ENCODE measurements at regions not wholly inside any gene's neighbourhood (a gene's known extent, or its start where the extent isn't known, plus 50 kb on each side); places are given as distances from the start of the nearest gene placed in this dataset.

DNA sequence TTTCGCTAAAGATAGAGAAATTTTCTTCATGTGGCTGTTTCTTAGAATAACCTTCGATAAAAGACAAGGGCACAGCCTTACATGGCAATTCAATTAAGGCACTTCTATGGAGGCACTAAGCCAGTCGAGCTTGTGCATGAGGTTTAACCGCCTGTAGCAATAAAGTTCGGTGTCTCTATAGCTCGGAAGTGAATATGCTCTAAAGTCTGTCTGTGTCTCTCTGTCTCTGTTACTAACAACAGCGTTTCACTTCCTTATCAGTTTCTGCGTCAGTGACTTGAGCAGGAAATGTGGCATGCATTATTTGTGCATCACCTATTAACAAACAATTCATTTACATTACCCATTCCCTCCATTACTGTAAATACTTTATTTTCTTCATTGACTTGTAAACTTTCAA is 365.1 kb upstream of the NETO1 start:
- DNase-seq (ENCODE audit: low spot score, unreplicated experiment) = no peak
- Mint-ChIP-seq H3K36me3 (ENCODE audit: insufficient read depth) (no peaks in the 10 kb centered on the region), H3K9me3 (ENCODE audit: low read depth) (no peaks in the 10 kb centered on the region), H3K4me3 (ENCODE audit: low read depth) (no peak overlapping the region), H3K27me3 (no peaks in the 10 kb centered on the region), H3K27ac (no peak overlapping the region), H3K4me1 (ENCODE audit: low read depth) (no peaks in the 10 kb centered on the region)
- TF ChIP-seq, protein P1, sequence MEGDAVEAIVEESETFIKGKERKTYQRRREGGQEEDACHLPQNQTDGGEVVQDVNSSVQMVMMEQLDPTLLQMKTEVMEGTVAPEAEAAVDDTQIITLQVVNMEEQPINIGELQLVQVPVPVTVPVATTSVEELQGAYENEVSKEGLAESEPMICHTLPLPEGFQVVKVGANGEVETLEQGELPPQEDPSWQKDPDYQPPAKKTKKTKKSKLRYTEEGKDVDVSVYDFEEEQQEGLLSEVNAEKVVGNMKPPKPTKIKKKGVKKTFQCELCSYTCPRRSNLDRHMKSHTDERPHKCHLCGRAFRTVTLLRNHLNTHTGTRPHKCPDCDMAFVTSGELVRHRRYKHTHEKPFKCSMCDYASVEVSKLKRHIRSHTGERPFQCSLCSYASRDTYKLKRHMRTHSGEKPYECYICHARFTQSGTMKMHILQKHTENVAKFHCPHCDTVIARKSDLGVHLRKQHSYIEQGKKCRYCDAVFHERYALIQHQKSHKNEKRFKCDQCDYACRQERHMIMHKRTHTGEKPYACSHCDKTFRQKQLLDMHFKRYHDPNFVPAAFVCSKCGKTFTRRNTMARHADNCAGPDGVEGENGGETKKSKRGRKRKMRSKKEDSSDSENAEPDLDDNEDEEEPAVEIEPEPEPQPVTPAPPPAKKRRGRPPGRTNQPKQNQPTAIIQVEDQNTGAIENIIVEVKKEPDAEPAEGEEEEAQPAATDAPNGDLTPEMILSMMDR (IDR thresholded peaks at IDR 0.05; ENCODE audit: unreplicated experiment) = no peak

- Mint-ChIP-seq H3K4me3 (ENCODE audit: low read depth) (no peak overlapping the region), H3K27me3 (no peaks in the 10 kb centered on the region), H3K27ac (no peak overlapping the region), H3K4me1 (ENCODE audit: low read depth) (no peaks in the 10 kb centered on the region), H3K36me3 (ENCODE audit: insufficient read depth) (peaks cover 5% of the 10 kb centered on the region), H3K9me3 (ENCODE audit: low read depth) (peaks cover 25% of the 10 kb centered on the region)
- DNase-seq (ENCODE audit: low spot score, unreplicated experiment) = no peak
- TF ChIP-seq, protein P1 (IDR thresholded peaks at IDR 0.05; ENCODE audit: unreplicated experiment) = no peak
Measured at GRCh38 chr18:73220663-73221062, 352.9 kb upstream of the NETO1 start.

GRCh38 chr18:73218293-73218692 is 350.5 kb upstream of the NETO1 start:
- TF ChIP-seq, protein P1 (IDR thresholded peaks at IDR 0.05; ENCODE audit: unreplicated experiment) = no peak

DNA sequence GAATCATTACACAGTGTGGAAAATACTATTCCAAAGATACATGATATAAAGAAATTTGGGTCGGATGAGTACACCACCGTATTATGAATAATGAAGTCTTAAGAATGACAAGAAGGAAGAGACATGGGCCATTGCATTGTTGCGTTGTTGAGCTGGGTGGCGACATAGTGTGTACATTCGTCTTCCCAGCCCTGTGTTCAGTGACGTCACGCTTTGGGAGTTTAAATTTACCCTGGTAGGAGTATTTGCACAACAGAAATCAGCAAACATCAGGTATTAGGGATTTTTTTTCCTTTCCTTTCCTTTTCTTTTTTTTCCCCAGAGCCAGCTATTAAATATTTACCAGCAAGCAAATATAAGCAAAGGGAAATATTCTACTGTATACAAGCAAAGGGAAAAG is 347.2 kb upstream of the NETO1 start:
- peaks cover 18% of the 10 kb centered on the region for H3K9me3 Mint-ChIP-seq (ENCODE audit: low read depth)

More at GRCh38 chr18:73218293-73218692, 350.5 kb upstream of the NETO1 start:
- Mint-ChIP-seq H3K36me3 (ENCODE audit: insufficient read depth) (peaks cover 5% of the 10 kb centered on the region), H3K27ac (no peak overlapping the region), H3K9me3 (ENCODE audit: low read depth) (peaks cover 34% of the 10 kb centered on the region), H3K4me1 (ENCODE audit: low read depth) (no peaks in the 10 kb centered on the region), H3K4me3 (ENCODE audit: low read depth) (no peak overlapping the region), H3K27me3 (no peaks in the 10 kb centered on the region)
- no peak for DNase-seq (ENCODE audit: low spot score, unreplicated experiment)

GRCh38 chr18:73212442-73212841 is 344.7 kb upstream of the NETO1 start:
- no peak overlapping the region for H3K27ac Mint-ChIP-seq
- peaks cover 17% of the 10 kb centered on the region for H3K9me3 Mint-ChIP-seq (ENCODE audit: low read depth)
- no peaks in the 10 kb centered on the region for H3K27me3 Mint-ChIP-seq
- H3K36me3 Mint-ChIP-seq (ENCODE audit: insufficient read depth) = no peaks in the 10 kb centered on the region
- TF ChIP-seq, protein P1 (IDR thresholded peaks at IDR 0.05; ENCODE audit: unreplicated experiment) = no peak
- no peaks in the 10 kb centered on the region for H3K4me1 Mint-ChIP-seq (ENCODE audit: low read depth)
- no peak for DNase-seq (ENCODE audit: low spot score, unreplicated experiment)
- H3K4me3 Mint-ChIP-seq (ENCODE audit: low read depth) = no peak overlapping the region

More for the DNA sequence above, 347.2 kb upstream of the NETO1 start:
- TF ChIP-seq, protein P1 (IDR thresholded peaks at IDR 0.05; ENCODE audit: unreplicated experiment) = no peak
- Mint-ChIP-seq H3K27me3 (no peaks in the 10 kb centered on the region), H3K27ac (no peak overlapping the region), H3K4me1 (ENCODE audit: low read depth) (no peaks in the 10 kb centered on the region), H3K4me3 (ENCODE audit: low read depth) (no peak overlapping the region), H3K36me3 (ENCODE audit: insufficient read depth) (no peaks in the 10 kb centered on the region)
- DNase-seq (ENCODE audit: low spot score, unreplicated experiment) = no peak

Measured in progenitor cell of endocrine pancreas (in vitro differentiated cells).